Body of pancreas (tissue), 4 donors: ENCODE measurements at regions not wholly inside any gene's neighbourhood (a gene's known extent, or its start where the extent isn't known, plus 50 kb on each side); places are given as distances from the start of the nearest gene placed in this dataset.
A peak's percentile ranks its signal among the peaks of the same experiment; 100 is the strongest.
"Not testable (repeated sequence)": the region's sequence is repeated elsewhere in the genome, so short reads cannot be mapped to it uniquely, and the experiment has no call there.

Source experiments
- ATAC-seq: fragments of 150-250 bp; one replicate; pipeline ENCODE4 v1.9.1; 2016
- DNase-seq, 4 donors: peaks; one replicate each; pipeline ENCODE4 v3.0.0-alpha.2; 2019
- H3K27ac ChIP-seq, 4 donors: fragments of 200-600 bp; sonication (generic); 1 replicate in 3 of 4; 2 replicates in 1 of 4; pipeline versions ENCODE4 v1.5.1 to v1.6.1; 2016 to 2019; ENCODE audit warnings: mild to moderate bottlenecking in 1 of 4, mixed read lengths in 1 of 4, moderate library complexity in 1 of 4
- H3K27me3 ChIP-seq, 2 donors: fragments of 200-600 bp; sonication (generic); one replicate each; pipeline ENCODE4 v1.6.0; 2016; ENCODE audit warnings: mild to moderate bottlenecking in 1 of 2
- H3K36me3 ChIP-seq, 2 donors: fragments of 200-600 bp; sonication (generic); replicated peaks in 1 of 2; 2 replicates each; pipeline ENCODE4 v1.5.1; 2016; ENCODE audit warnings: low read depth in 2 of 2; ENCODE audit not compliant: insufficient read depth in 1 of 2
- H3K4me1 ChIP-seq: fragments of 200-600 bp; sonication (generic); one replicate; pipeline ENCODE4 v1.6.0; 2016
- H3K4me3 ChIP-seq, 2 donors: fragments of 200-600 bp; sonication (generic); 1 replicate in 1 of 2; 2 replicates in 1 of 2; pipeline ENCODE4 v1.5.1; 2016 to 2019
- H3K9me3 ChIP-seq, 3 donors: fragments of 200-600 bp; sonication (generic); 1 replicate in 2 of 3; 2 replicates in 1 of 3; pipeline ENCODE4 v1.5.1; 2016
- POLR2A ChIP-seq, 3 donors: fragments of 450-650 bp; IDR thresholded peaks; one replicate each; pipeline ENCODE4 v1.6.1; 2016; ENCODE audit warnings: antibody characterized with exemption in 3 of 3, mild to moderate bottlenecking in 2 of 3
- WGBS, 2 donors: methylation state at CpG; one replicate each; pipeline ENCODE4 v1.1.5; 2017; 5-methylcytosine and 5-hydroxymethylcytosine counted together
- intact Hi-C: fragments of 100-400 bp; cut with DNase I; formaldehyde crosslinking; loops from one replicate; pipeline ENCODE4 v1.15.1; 2023
- TF ChIP-seq, protein P1 (sequence below), 7 experiments: fragments of 450-650 bp in 4 of 7; fragments of 200-600 bp in 3 of 7; sonication (generic) in 3 of 7; IDR thresholded peaks; one replicate each; pipeline ENCODE4 v1.5.1; 2016 to 2019; ENCODE audit warnings: antibody characterized with exemption in 7 of 7

DNA sequence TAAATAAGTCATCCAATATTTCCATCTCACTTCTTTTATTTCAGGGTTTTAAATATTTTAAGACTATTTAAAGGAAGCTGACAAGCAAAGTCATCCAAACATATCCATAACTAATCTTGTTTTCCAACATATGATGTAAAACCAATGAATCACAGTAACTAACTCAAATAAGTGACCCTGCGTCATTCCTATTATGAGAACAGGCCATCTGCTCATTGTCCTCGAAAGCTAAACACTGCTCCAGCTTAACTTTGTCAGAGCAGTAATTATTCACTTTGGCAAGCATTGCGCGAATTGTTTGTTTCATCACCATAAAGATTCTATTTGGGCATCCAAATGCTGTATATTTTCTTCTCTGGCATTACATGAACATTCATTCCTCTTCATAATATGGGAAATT is 99.1 kb downstream of the CAPZA3 start:
- DNase-seq (peak in 3 of 4 donors; percentile 17 to 51 (median 23)), ATAC-seq (peak; percentile 76)
- H3K4me1 ChIP-seq: peaks cover 9% of the 10 kb centered on the region
- H3K27ac ChIP-seq: no peak overlapping the region
- TF ChIP-seq POLR2A (IDR thresholded peaks at IDR 0.05): no peak
- TF ChIP-seq, protein P1, sequence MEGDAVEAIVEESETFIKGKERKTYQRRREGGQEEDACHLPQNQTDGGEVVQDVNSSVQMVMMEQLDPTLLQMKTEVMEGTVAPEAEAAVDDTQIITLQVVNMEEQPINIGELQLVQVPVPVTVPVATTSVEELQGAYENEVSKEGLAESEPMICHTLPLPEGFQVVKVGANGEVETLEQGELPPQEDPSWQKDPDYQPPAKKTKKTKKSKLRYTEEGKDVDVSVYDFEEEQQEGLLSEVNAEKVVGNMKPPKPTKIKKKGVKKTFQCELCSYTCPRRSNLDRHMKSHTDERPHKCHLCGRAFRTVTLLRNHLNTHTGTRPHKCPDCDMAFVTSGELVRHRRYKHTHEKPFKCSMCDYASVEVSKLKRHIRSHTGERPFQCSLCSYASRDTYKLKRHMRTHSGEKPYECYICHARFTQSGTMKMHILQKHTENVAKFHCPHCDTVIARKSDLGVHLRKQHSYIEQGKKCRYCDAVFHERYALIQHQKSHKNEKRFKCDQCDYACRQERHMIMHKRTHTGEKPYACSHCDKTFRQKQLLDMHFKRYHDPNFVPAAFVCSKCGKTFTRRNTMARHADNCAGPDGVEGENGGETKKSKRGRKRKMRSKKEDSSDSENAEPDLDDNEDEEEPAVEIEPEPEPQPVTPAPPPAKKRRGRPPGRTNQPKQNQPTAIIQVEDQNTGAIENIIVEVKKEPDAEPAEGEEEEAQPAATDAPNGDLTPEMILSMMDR (IDR thresholded peaks at IDR 0.05): no peak
- intact Hi-C loops: no loop called here
- WGBS, 2 donors: 24 to 27% methylated on average over 4 of the region's 4 CpGs
- H3K9me3 ChIP-seq: peaks cover 0 to 3% (median 0%) of the 10 kb centered on the region in 3 donors
- peaks cover 0 to 4% of the 10 kb centered on the region in 2 donors for H3K27me3 ChIP-seq
- no peaks in the 10 kb centered on the region for H3K36me3 ChIP-seq
- no peak overlapping the region for H3K4me3 ChIP-seq

GRCh38 chr12:18837505-18837904 is 99.6 kb downstream of the CAPZA3 start:
- no peak for ATAC-seq
- no peaks in the 10 kb centered on the region for H3K36me3 ChIP-seq
- 61 to 65% methylated on average over 2 of the region's 2 CpGs for WGBS, 2 donors

DNA sequence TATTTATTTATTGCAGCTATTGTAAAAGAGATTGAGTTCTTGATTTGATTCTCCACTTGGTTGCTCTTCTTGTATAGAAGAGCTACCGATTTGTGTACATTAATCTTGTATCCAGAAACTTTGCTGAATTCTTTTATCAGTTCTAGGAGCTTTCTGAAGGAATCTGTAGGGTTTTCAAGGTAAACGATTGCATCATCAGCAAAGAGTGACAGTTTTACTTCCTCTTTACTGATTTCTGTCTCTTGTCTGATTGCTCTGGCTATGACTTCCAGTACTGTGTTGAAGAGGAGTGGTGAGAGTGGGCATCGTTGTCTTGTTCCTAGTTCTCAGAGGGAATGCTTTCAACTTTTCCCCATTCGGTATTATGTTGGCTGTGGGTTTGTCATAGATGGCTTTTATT is 103.1 kb downstream of the CAPZA3 start:
- H3K4me3 ChIP-seq, H3K27me3 ChIP-seq, H3K4me1 ChIP-seq, DNase-seq, H3K9me3 ChIP-seq, ATAC-seq, H3K36me3 ChIP-seq, H3K27ac ChIP-seq, intact Hi-C loops: not testable (repeated sequence)
- 72 to 85% methylated on average over 4 of the region's 4 CpGs for WGBS, 2 donors

More at GRCh38 chr12:18837505-18837904, 99.6 kb downstream of the CAPZA3 start:
- no peak overlapping the region for H3K4me3 ChIP-seq
- TF ChIP-seq POLR2A (IDR thresholded peaks at IDR 0.05): no peak
- TF ChIP-seq, protein P1 (IDR thresholded peaks at IDR 0.05): no peak
- peaks cover 9% of the 10 kb centered on the region for H3K4me1 ChIP-seq
- intact Hi-C loops: no loop called here
- no peak for DNase-seq
- no peak overlapping the region for H3K27ac ChIP-seq
- H3K9me3 ChIP-seq: peaks cover 0 to 3% (median 0%) of the 10 kb centered on the region in 3 donors
- H3K27me3 ChIP-seq: peaks cover 0 to 4% of the 10 kb centered on the region in 2 donors

- Histone ChIP-seq H3K27ac (no peak overlapping the region), H3K9me3 (no peaks in the 10 kb centered on the region), H3K4me1 (no peaks in the 10 kb centered on the region), H3K27me3 (no peaks in the 10 kb centered on the region), H3K36me3 (no peaks in the 10 kb centered on the region), H3K4me3 (no peak overlapping the region)
- WGBS, 2 donors: 83 to 86% methylated on average over 4 of the region's 4 CpGs
- intact Hi-C loops: no loop called here
- DNase-seq (no peak), ATAC-seq (no peak)
- no peak for TF ChIP-seq POLR2A (IDR thresholded peaks at IDR 0.05)
- TF ChIP-seq, protein P1 (IDR thresholded peaks at IDR 0.05): no peak
Observed at GRCh38 chr12:18849080-18849479, 111.2 kb downstream of the CAPZA3 start.

- DNase-seq (no peak), ATAC-seq (no peak)
- intact Hi-C loops: no loop called here
- no peak overlapping the region for H3K4me3 ChIP-seq
- WGBS, 2 donors: 63 to 77% methylated on average over 1 of the region's 1 CpG
- H3K27ac ChIP-seq: no peak overlapping the region
- no peaks in the 10 kb centered on the region for H3K4me1 ChIP-seq
- no peaks in the 10 kb centered on the region for H3K27me3 ChIP-seq
- no peaks in the 10 kb centered on the region for H3K9me3 ChIP-seq
- TF ChIP-seq POLR2A (IDR thresholded peaks at IDR 0.05): no peak
- TF ChIP-seq, protein P1 (IDR thresholded peaks at IDR 0.05): no peak
- H3K36me3 ChIP-seq: no peaks in the 10 kb centered on the region
Observed at GRCh38 chr12:18849761-18850160, 111.8 kb downstream of the CAPZA3 start.
